DND-41 (cell line): ENCODE measurements at regions not wholly inside any gene's neighbourhood (a gene's known extent, or its start where the extent isn't known, plus 50 kb on each side); places are given as distances from the start of the nearest gene placed in this dataset.

Experiments
- ATAC-seq: fragments of 200-7000 bp; cut with Tn5 transposase; 3 replicates; pipeline ENCODE4 v1.9.1; 2021; ENCODE audit warnings: low read depth; ENCODE audit not compliant: insufficient read depth
- DNase-seq: peaks from one replicate; pipeline ENCODE4 v3.0.0-alpha.2; 2020
- H2AFZ ChIP-seq: 2 replicates; pipeline ENCODE4 v1.6.0; 2012; ENCODE audit warnings: low read depth, low read length
- H3K27ac ChIP-seq: 2 replicates; pipeline ENCODE4 v1.5.1; 2012; ENCODE audit warnings: low read length, inconsistent platforms
- H3K27me3 ChIP-seq: fragments of 200-600 bp; sonication (generic); 2 replicates; pipeline ENCODE4 v1.6.0; 2012; ENCODE audit warnings: low read length, mild to moderate bottlenecking, inconsistent platforms; ENCODE audit not compliant: insufficient read depth, poor library complexity
- H3K36me3 ChIP-seq: 2 replicates; pipeline ENCODE4 v1.5.1; 2012; ENCODE audit warnings: low read length, inconsistent platforms; ENCODE audit not compliant: insufficient read depth
- H3K4me1 ChIP-seq: 2 replicates; pipeline ENCODE4 v1.5.1; 2012; ENCODE audit warnings: mild to moderate bottlenecking, low read length; ENCODE audit not compliant: insufficient read depth
- H3K4me2 ChIP-seq: 2 replicates; pipeline ENCODE4 v1.6.0; 2012; ENCODE audit warnings: mild to moderate bottlenecking, moderate library complexity, low read length, inconsistent platforms; ENCODE audit not compliant: insufficient read depth
- H3K4me3 ChIP-seq, 2 experiments: fragments of 200-600 bp in 1 of 2; shearing (Covaris generic) in 1 of 2; 2 replicates each; pipeline ENCODE4 v1.5.1; 2012 to 2016; ENCODE audit warnings: inconsistent platforms in 2 of 2, low read length in 2 of 2, mild to moderate bottlenecking in 2 of 2, low read depth in 1 of 2, moderate library complexity in 1 of 2
- H3K79me2 ChIP-seq: 2 replicates; pipeline ENCODE4 v1.6.0; 2012; ENCODE audit warnings: low read length, inconsistent platforms; ENCODE audit not compliant: insufficient read depth
- H3K9ac ChIP-seq: 2 replicates; pipeline ENCODE4 v1.6.0; 2012; ENCODE audit warnings: low read depth, mild to moderate bottlenecking, inconsistent platforms, low read length, moderate library complexity
- H3K9me3 ChIP-seq: 2 replicates; pipeline ENCODE4 v1.5.1; 2012; ENCODE audit warnings: low read length, moderate library complexity, mild to moderate bottlenecking, inconsistent platforms; ENCODE audit not compliant: insufficient read depth, severe bottlenecking
- H4K20me1 ChIP-seq: 2 replicates; pipeline ENCODE4 v1.6.0; 2012; ENCODE audit warnings: low read length; ENCODE audit not compliant: insufficient read depth
- EZH2 ChIP-seq: IDR thresholded peaks from 3 replicates; pipeline ENCODE4 v1.6.1; 2012; ENCODE audit warnings: borderline replicate concordance, low read depth, mild to moderate bottlenecking, moderate library complexity, low read length, inconsistent platforms; ENCODE audit not compliant: severe bottlenecking
- TF ChIP-seq, protein P1 (sequence below): IDR thresholded peaks from 2 replicates; pipeline ENCODE4 v1.5.1; 2012; ENCODE audit warnings: borderline replicate concordance, low read length, moderate library complexity, mild to moderate bottlenecking; ENCODE audit not compliant: poor library complexity, severe bottlenecking; ENCODE audit errors: extremely low read depth

- no peak overlapping the region for H3K27ac ChIP-seq
- H3K4me3 ChIP-seq, result no peak overlapping the region
- no peak for DNase-seq
- no peaks in the 10 kb centered on the region for H3K4me1 ChIP-seq
- no peak for TF ChIP-seq EZH2
- TF ChIP-seq, protein P1, sequence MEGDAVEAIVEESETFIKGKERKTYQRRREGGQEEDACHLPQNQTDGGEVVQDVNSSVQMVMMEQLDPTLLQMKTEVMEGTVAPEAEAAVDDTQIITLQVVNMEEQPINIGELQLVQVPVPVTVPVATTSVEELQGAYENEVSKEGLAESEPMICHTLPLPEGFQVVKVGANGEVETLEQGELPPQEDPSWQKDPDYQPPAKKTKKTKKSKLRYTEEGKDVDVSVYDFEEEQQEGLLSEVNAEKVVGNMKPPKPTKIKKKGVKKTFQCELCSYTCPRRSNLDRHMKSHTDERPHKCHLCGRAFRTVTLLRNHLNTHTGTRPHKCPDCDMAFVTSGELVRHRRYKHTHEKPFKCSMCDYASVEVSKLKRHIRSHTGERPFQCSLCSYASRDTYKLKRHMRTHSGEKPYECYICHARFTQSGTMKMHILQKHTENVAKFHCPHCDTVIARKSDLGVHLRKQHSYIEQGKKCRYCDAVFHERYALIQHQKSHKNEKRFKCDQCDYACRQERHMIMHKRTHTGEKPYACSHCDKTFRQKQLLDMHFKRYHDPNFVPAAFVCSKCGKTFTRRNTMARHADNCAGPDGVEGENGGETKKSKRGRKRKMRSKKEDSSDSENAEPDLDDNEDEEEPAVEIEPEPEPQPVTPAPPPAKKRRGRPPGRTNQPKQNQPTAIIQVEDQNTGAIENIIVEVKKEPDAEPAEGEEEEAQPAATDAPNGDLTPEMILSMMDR, result no peak
- no peak overlapping the region for H3K4me2 ChIP-seq
- no peaks in the 10 kb centered on the region for H4K20me1 ChIP-seq
- no peak overlapping the region for H2AFZ ChIP-seq
- no peak for ATAC-seq
- H3K9ac ChIP-seq, result no peak overlapping the region
- H3K27me3 ChIP-seq, result no peaks in the 10 kb centered on the region
- no peaks in the 10 kb centered on the region for H3K36me3 ChIP-seq
- H3K79me2 ChIP-seq, result no peaks in the 10 kb centered on the region
- H3K9me3 ChIP-seq, result no peaks in the 10 kb centered on the region
Observed at GRCh38 chr4:45578874-45579273, 545.0 kb downstream of the GABRG1 start.

- Histone ChIP-seq H3K36me3 (no peaks in the 10 kb centered on the region), H2AFZ (no peak overlapping the region), H3K4me2 (no peak overlapping the region), H3K4me1 (no peaks in the 10 kb centered on the region), H3K27ac (no peak overlapping the region), H3K4me3 (no peak overlapping the region), H3K9ac (no peak overlapping the region), H3K9me3 (no peaks in the 10 kb centered on the region), H3K79me2 (no peaks in the 10 kb centered on the region), H4K20me1 (no peaks in the 10 kb centered on the region), H3K27me3 (no peaks in the 10 kb centered on the region)
- no peak for ATAC-seq
- no peak for DNase-seq
- TF ChIP-seq, protein P1, result no peak
- no peak for TF ChIP-seq EZH2
Observed at GRCh38 chr4:45576275-45576674, 547.6 kb downstream of the GABRG1 start.

- H3K4me3 ChIP-seq, result no peak overlapping the region
- no peak for ATAC-seq
Observed at GRCh38 chr4:45569619-45570018, 554.2 kb downstream of the GABRG1 start.

More at GRCh38 chr4:45569619-45570018, 554.2 kb downstream of the GABRG1 start:
- Histone ChIP-seq H3K79me2 (no peaks in the 10 kb centered on the region), H3K9ac (no peak overlapping the region), H2AFZ (no peak overlapping the region), H3K4me1 (no peaks in the 10 kb centered on the region), H3K27ac (no peak overlapping the region), H3K9me3 (no peaks in the 10 kb centered on the region), H4K20me1 (no peaks in the 10 kb centered on the region), H3K36me3 (no peaks in the 10 kb centered on the region), H3K4me2 (no peak overlapping the region), H3K27me3 (no peaks in the 10 kb centered on the region)
- DNase-seq, result no peak
- TF ChIP-seq, protein P1, result no peak
- TF ChIP-seq EZH2, result no peak
